Erythroblast (primary cell): ENCODE measurements at regions not wholly inside any gene's neighbourhood (a gene's known extent, or its start where the extent isn't known, plus 50 kb on each side); places are given as distances from the start of the nearest gene placed in this dataset.

Experiments used
- GATA1 ChIP-seq: IDR thresholded peaks from 2 replicates; pipeline ENCODE4 v1.6.1; 2011; ENCODE audit warnings: low read depth, mild to moderate bottlenecking, control low read depth, low read length, moderate library complexity
- POLR2A ChIP-seq: IDR thresholded peaks from 2 replicates; pipeline ENCODE4 v1.6.1; 2011; ENCODE audit warnings: mild to moderate bottlenecking, low read length

DNA sequence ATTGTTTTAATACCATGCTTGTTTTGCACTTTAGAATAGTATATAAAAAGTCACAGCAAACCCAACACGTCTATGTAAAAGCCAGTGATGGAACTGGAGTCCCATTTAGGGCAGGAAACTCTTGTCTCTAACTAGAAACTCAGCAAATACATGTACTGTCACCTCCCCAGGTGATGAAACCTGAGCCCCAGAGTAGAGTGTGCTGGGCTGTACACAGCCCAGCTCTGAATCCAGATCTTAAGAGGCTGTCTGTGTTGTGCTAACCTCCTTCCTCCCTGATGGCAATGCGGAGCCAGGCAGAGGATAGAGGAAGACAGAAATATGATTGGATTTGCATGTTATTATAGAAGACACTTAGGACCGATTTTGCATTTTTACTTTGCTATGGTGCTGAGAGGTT is 317.5 kb upstream of the TRIB2 start:
- TF ChIP-seq POLR2A (no peak), GATA1 (no peak)
